H9 (cell line): ENCODE measurements at regions not wholly inside any gene's neighbourhood (a gene's known extent, or its start where the extent isn't known, plus 50 kb on each side); places are given as distances from the start of the nearest gene placed in this dataset.
"Not testable (repeated sequence)": the region's sequence is repeated elsewhere in the genome, so short reads cannot be mapped to it uniquely, and the experiment has no call there.

Experiments
- DNase-seq: peaks from one replicate; pipeline ENCODE4 v3.0.0-alpha.2; 2017
- H2AFZ ChIP-seq: one replicate; pipeline ENCODE4 v1.6.1; 2013; ENCODE audit warnings: mild to moderate bottlenecking, low read length, control low read depth, moderate library complexity
- H2AK5ac ChIP-seq: 2 replicates; pipeline ENCODE4 v1.6.1; 2013; ENCODE audit warnings: low read length, control low read depth, mixed read lengths; ENCODE audit not compliant: insufficient read length
- H2BK120ac ChIP-seq: one replicate; pipeline ENCODE4 v1.6.1; 2013; ENCODE audit warnings: low read depth, mild to moderate bottlenecking, low read length, control low read depth, inconsistent platforms; ENCODE audit not compliant: poor library complexity, severe bottlenecking
- H2BK12ac ChIP-seq: 2 replicates; pipeline ENCODE4 v1.6.1; 2013; ENCODE audit warnings: low read length, control low read depth, mixed read lengths, low read depth; ENCODE audit not compliant: insufficient read length
- H2BK15ac ChIP-seq: 2 replicates; pipeline ENCODE4 v1.6.1; 2013; ENCODE audit warnings: low read depth, low read length, control low read depth
- H2BK20ac ChIP-seq: one replicate; pipeline ENCODE4 v1.6.1; 2013; ENCODE audit warnings: low read depth, mild to moderate bottlenecking, low read length, control low read depth, inconsistent platforms; ENCODE audit not compliant: poor library complexity, severe bottlenecking
- H2BK5ac ChIP-seq: 2 replicates; pipeline ENCODE4 v1.6.1; 2013; ENCODE audit warnings: low read length, control low read depth, mixed read lengths; ENCODE audit not compliant: insufficient read length
- H3K14ac ChIP-seq: 2 replicates; pipeline ENCODE4 v1.6.1; 2013; ENCODE audit warnings: low read length, control low read depth; ENCODE audit not compliant: insufficient read depth
- H3K18ac ChIP-seq: 2 replicates; pipeline ENCODE4 v1.6.1; 2013; ENCODE audit warnings: low read depth, mild to moderate bottlenecking, mixed read lengths, low read length, control low read depth; ENCODE audit not compliant: insufficient read length
- H3K23ac ChIP-seq: 2 replicates; pipeline ENCODE4 v1.6.1; 2013; ENCODE audit warnings: low read length, control low read depth, mixed read lengths, low read depth; ENCODE audit not compliant: insufficient read length
- H3K23me2 ChIP-seq: 2 replicates; pipeline ENCODE4 v1.6.1; 2013; ENCODE audit warnings: low read depth, mild to moderate bottlenecking, mixed read lengths, low read length, control low read depth; ENCODE audit not compliant: insufficient read length, poor library complexity, severe bottlenecking
- H3K27ac ChIP-seq: 2 replicates; pipeline ENCODE4 v1.5.1; 2013; ENCODE audit warnings: low read length, control low read depth, mixed read lengths, low read depth; ENCODE audit not compliant: insufficient read length
- H3K27me3 ChIP-seq: 2 replicates; pipeline ENCODE4 v1.6.1; 2013; ENCODE audit warnings: low read length, control low read depth, inconsistent platforms; ENCODE audit not compliant: insufficient read depth
- H3K4ac ChIP-seq: 2 replicates; pipeline ENCODE4 v1.6.1; 2013; ENCODE audit warnings: low read depth, mild to moderate bottlenecking, control low read depth, inconsistent platforms, low read length, moderate library complexity
- H3K4me1 ChIP-seq: 2 replicates; pipeline ENCODE4 v1.6.1; 2013; ENCODE audit warnings: low read length, control low read depth, inconsistent platforms; ENCODE audit not compliant: insufficient read depth
- H3K4me2 ChIP-seq: 2 replicates; pipeline ENCODE4 v1.6.1; 2013; ENCODE audit warnings: low read length, control low read depth, mixed read lengths; ENCODE audit not compliant: insufficient read length, insufficient read depth
- H3K56ac ChIP-seq: 2 replicates; pipeline ENCODE4 v1.6.1; 2013; ENCODE audit warnings: low read depth, mild to moderate bottlenecking, mixed read lengths, low read length, control low read depth; ENCODE audit not compliant: insufficient read length
- H3K79me1 ChIP-seq: 2 replicates; pipeline ENCODE4 v1.6.1; 2013; ENCODE audit warnings: low read depth, mild to moderate bottlenecking, moderate library complexity, low read length, control low read depth, inconsistent platforms; ENCODE audit not compliant: insufficient read depth, poor library complexity, severe bottlenecking
- H3K79me2 ChIP-seq: 2 replicates; pipeline ENCODE4 v1.6.1; 2013; ENCODE audit warnings: low read length, control low read depth, inconsistent platforms; ENCODE audit not compliant: insufficient read depth
- H3K9ac ChIP-seq: 2 replicates; pipeline ENCODE4 v1.6.1; 2013; ENCODE audit warnings: low read length, control low read depth, mixed read lengths; ENCODE audit not compliant: insufficient read length; ENCODE audit errors: extremely low read depth
- H3K9me3 ChIP-seq: one replicate; pipeline ENCODE4 v1.6.1; 2013; ENCODE audit warnings: low read depth, low read length, inconsistent platforms; ENCODE audit not compliant: control insufficient read depth
- H3T11ph ChIP-seq: one replicate; pipeline ENCODE4 v1.6.1; 2013; ENCODE audit warnings: mild to moderate bottlenecking, low read length, control low read depth, inconsistent platforms
- H4K20me1 ChIP-seq: one replicate; pipeline ENCODE4 v1.6.1; 2013; ENCODE audit not compliant: control insufficient read depth, insufficient read length, insufficient read depth
- H4K5ac ChIP-seq: 2 replicates; pipeline ENCODE4 v1.6.1; 2013; ENCODE audit warnings: low read depth, mild to moderate bottlenecking, mixed read lengths, low read length, control low read depth; ENCODE audit not compliant: insufficient read length
- H4K8ac ChIP-seq: replicated peaks from 2 replicates; pipeline ENCODE4 v1.6.1; 2013; ENCODE audit warnings: low read length, control low read depth, mixed read lengths, low read depth; ENCODE audit not compliant: insufficient read length
- H4K91ac ChIP-seq: 2 replicates; pipeline ENCODE4 v1.6.1; 2013; ENCODE audit warnings: low read depth, mild to moderate bottlenecking, moderate library complexity, mixed read lengths, low read length, control low read depth; ENCODE audit not compliant: insufficient read length
- H3K27ac Mint-ChIP-seq, 3 experiments: 2 replicates in 2 of 3; 3 replicates in 1 of 3; pipeline ENCODE4 v1.8.0; 2020 to 2021; ENCODE audit warnings: mixed read lengths in 3 of 3, mild to moderate bottlenecking in 1 of 3, moderate library complexity in 1 of 3
- H3K27me3 Mint-ChIP-seq: 2 replicates; pipeline ENCODE4 v1.8.0; 2021; ENCODE audit warnings: low read depth, mild to moderate bottlenecking, moderate library complexity, mixed read lengths
- H3K36me3 Mint-ChIP-seq, 3 experiments: 2 replicates in 2 of 3; 3 replicates in 1 of 3; pipeline ENCODE4 v1.8.0; 2020 to 2021; ENCODE audit warnings: low read depth in 3 of 3, mixed read lengths in 3 of 3; ENCODE audit not compliant: insufficient read depth in 1 of 3
- H3K4me1 Mint-ChIP-seq, 2 experiments: 2 replicates each; pipeline ENCODE4 v1.8.0; 2020; ENCODE audit warnings: mixed read lengths in 2 of 2
- H3K4me3 Mint-ChIP-seq, 2 experiments: 2 replicates in 1 of 2; 3 replicates in 1 of 2; pipeline ENCODE4 v1.8.0; 2020 to 2021; ENCODE audit warnings: mild to moderate bottlenecking in 2 of 2, mixed read lengths in 2 of 2, moderate library complexity in 1 of 2
- H3K9me3 Mint-ChIP-seq, 2 experiments: 2 replicates in 1 of 2; 3 replicates in 1 of 2; pipeline ENCODE4 v1.8.0; 2020; ENCODE audit warnings: mild to moderate bottlenecking in 2 of 2, mixed read lengths in 2 of 2, moderate library complexity in 1 of 2
- CTCF ChIP-seq: fragments of 200-600 bp; sonication (generic); conservative IDR thresholded peaks from 3 replicates; pipeline ENCODE4 v1.8.0; 2021; ENCODE audit warnings: antibody characterized with exemption, mild to moderate bottlenecking
- WGBS: extraction: QIAGEN DNeasy Blood & Tissue Kit; methylation state at CpG from one replicate; pipeline ENCODE4 v1.1.7; 2013; ENCODE audit warnings: missing lambda C conversion rate, low lambda C conversion rate, mixed read lengths; ENCODE audit not compliant: insufficient read length; ENCODE audit errors: extremely low coverage; 5-methylcytosine and 5-hydroxymethylcytosine counted together

- H3K4me3 Mint-ChIP-seq = no peak overlapping the region
- Histone ChIP-seq H3K4me1 (no peaks in the 10 kb centered on the region), H4K8ac (no peak overlapping the region), H3K79me1 (no peaks in the 10 kb centered on the region), H2BK15ac (no peak overlapping the region), H2BK12ac (no peak overlapping the region), H3K79me2 (no peaks in the 10 kb centered on the region), H2BK5ac (no peak overlapping the region), H4K91ac (no peak overlapping the region), H3K4ac (no peak overlapping the region), H3T11ph (no peak overlapping the region), H3K14ac (no peak overlapping the region), H3K23me2 (no peaks in the 10 kb centered on the region), H4K20me1 (no peaks in the 10 kb centered on the region), H3K4me2 (no peak overlapping the region), H4K5ac (no peak overlapping the region), H2AK5ac (no peak overlapping the region), H3K27me3 (no peaks in the 10 kb centered on the region), H3K9me3 (no peaks in the 10 kb centered on the region), H2AFZ (no peak overlapping the region), H3K27ac (no peak overlapping the region), H2BK120ac (no peak overlapping the region), H3K56ac (no peak overlapping the region), H3K9ac (no peak overlapping the region), H3K18ac (no peak overlapping the region), H3K23ac (no peak overlapping the region), H2BK20ac (no peak overlapping the region)
- H3K9me3 Mint-ChIP-seq = peaks cover 17 to 18% of the 10 kb centered on the region in 2 experiments
- H3K4me1 Mint-ChIP-seq = no peaks in the 10 kb centered on the region; a peak in 1 of 4 replicates
- no peaks in the 10 kb centered on the region for H3K27me3 Mint-ChIP-seq
- peaks cover 5 to 18% (median 13%) of the 10 kb centered on the region in 3 experiments for H3K36me3 Mint-ChIP-seq
- no peak overlapping the region for H3K27ac Mint-ChIP-seq
- WGBS = no CpG with 5 or more reads among the region's 5 CpGs
- DNase-seq = no peak
- TF ChIP-seq CTCF = no peak
Measured at GRCh38 chr7:24169077-24169624, 114.8 kb upstream of the NPY start.

- H3K23ac ChIP-seq, H3K36me3 Mint-ChIP-seq, H3K23me2 ChIP-seq, H3K56ac ChIP-seq, H3K27me3 ChIP-seq, H2BK5ac ChIP-seq, H2AFZ ChIP-seq, DNase-seq, H3K9me3 ChIP-seq, H2AK5ac ChIP-seq, H3K4me1 Mint-ChIP-seq, H2BK120ac ChIP-seq, H4K5ac ChIP-seq, H3K14ac ChIP-seq, H3T11ph ChIP-seq, H3K27ac Mint-ChIP-seq, H3K4me2 ChIP-seq, H4K91ac ChIP-seq, H3K18ac ChIP-seq, H2BK20ac ChIP-seq, H4K20me1 ChIP-seq, H3K79me2 ChIP-seq, H3K27me3 Mint-ChIP-seq, H3K27ac ChIP-seq, H3K79me1 ChIP-seq, H3K4ac ChIP-seq, H3K4me1 ChIP-seq, H3K4me3 Mint-ChIP-seq, H2BK12ac ChIP-seq, H4K8ac ChIP-seq, H3K9me3 Mint-ChIP-seq, H2BK15ac ChIP-seq, H3K9ac ChIP-seq: not testable (repeated sequence)
- WGBS = no CpG with 5 or more reads among the region's 9 CpGs
Measured at GRCh38 chr7:24171951-24172350, 112.0 kb upstream of the NPY start.
